A549 (cell line): ENCODE measurements at regions not wholly inside any gene's neighbourhood (a gene's known extent, or its start where the extent isn't known, plus 50 kb on each side); places are given as distances from the start of the nearest gene placed in this dataset.

Source experiments
- CTCF ChIP-seq: fragments of >200 bp; sonication (Bioruptor Twin); formaldehyde crosslinking; IDR thresholded peaks from 3 replicates; pipeline ENCODE4 v1.5.1; 2016
- EP300 ChIP-seq, 2 experiments: fragments of >200 bp; sonication (Bioruptor Twin); formaldehyde crosslinking; IDR thresholded peaks; 2 replicates in 1 of 2; 3 replicates in 1 of 2; pipeline ENCODE4 v1.6.1; 2016 to 2017
- MAX ChIP-seq: IDR thresholded peaks from 2 replicates; pipeline ENCODE4 v1.6.1; 2012
- POLR2A ChIP-seq: IDR thresholded peaks from 2 replicates; pipeline ENCODE4 v1.6.1; 2012; ENCODE audit warnings: mild to moderate bottlenecking, low read length

DNA sequence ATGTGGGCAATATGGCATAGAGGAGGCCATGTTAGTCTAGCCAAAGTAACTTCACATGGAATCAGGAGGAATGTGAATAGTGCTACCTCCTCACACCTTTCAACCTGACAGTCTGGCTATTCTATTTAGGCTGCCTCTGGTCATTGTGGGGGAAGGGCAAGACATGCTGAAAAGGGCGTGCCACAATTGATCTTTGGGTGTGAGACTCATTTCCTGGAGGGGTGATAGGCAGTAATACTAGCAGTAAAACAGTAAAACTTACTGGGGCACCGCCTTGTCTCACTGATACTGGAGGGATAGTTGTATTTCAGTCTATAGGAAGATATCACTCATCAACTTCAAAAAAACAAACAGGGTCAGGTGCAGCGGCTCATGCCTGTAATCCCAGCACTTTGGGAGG is 88.7 kb downstream of the TMEM168 start:
- TF ChIP-seq MAX (no peak), POLR2A (no peak), CTCF (no peak), EP300 (IDR thresholded peaks at IDR 0.05) (no peak)
